K562 (cell line): ENCODE measurements at regions not wholly inside any gene's neighbourhood (a gene's known extent, or its start where the extent isn't known, plus 50 kb on each side); places are given as distances from the start of the nearest gene placed in this dataset.

ENCODE experiments used
- BCLAF1 ChIP-seq, 2 experiments: fragments of 450-650 bp in 1 of 2; IDR thresholded peaks; 2 replicates each; pipeline ENCODE4 v1.6.1; 2011 to 2017; ENCODE audit warnings: low read depth in 2 of 2, antibody characterized with exemption in 1 of 2, borderline replicate concordance in 1 of 2, low read length in 1 of 2, mild to moderate bottlenecking in 1 of 2, mixed read lengths in 1 of 2; ENCODE audit not compliant: control insufficient read depth in 1 of 2
- GATA2 ChIP-seq: sonication (generic); formaldehyde crosslinking; IDR thresholded peaks from 2 replicates; pipeline ENCODE4 v1.4.0; 2020; ENCODE audit warnings: mild to moderate bottlenecking, missing genetic modification reagents
- HMGXB4 ChIP-seq: sonication (generic); formaldehyde crosslinking; IDR thresholded peaks from 2 replicates; pipeline ENCODE4 v1.8.1; 2023; ENCODE audit warnings: mild to moderate bottlenecking, missing genetic modification reagents
- POLR2A ChIP-seq: fragments of 450-650 bp; conservative IDR thresholded peaks from 2 replicates; pipeline ENCODE4 v1.6.1; 2016
- RCOR1 ChIP-seq, 2 experiments: IDR thresholded peaks; 2 replicates each; pipeline ENCODE4 v1.6.1; 2012; ENCODE audit warnings: low read depth in 2 of 2, low read length in 2 of 2, borderline replicate concordance in 1 of 2, improper control_type of control experiment in 1 of 2
- SMARCE1 ChIP-seq: fragments of 450-650 bp; IDR thresholded peaks from 2 replicates; pipeline ENCODE4 v1.7.1; 2016; ENCODE audit warnings: mild to moderate bottlenecking
- ZBTB7A ChIP-seq: IDR thresholded peaks from 2 replicates; pipeline ENCODE4 v1.6.1; 2011; ENCODE audit warnings: low read depth, mild to moderate bottlenecking, low read length, moderate library complexity, borderline replicate concordance; ENCODE audit not compliant: control insufficient read depth
- TF ChIP-seq, protein P1 (sequence below): fragments of 250-450 bp; sonication (Bioruptor Pico); IDR thresholded peaks from 2 replicates; pipeline ENCODE4 v1.8.0; 2021; ENCODE audit warnings: borderline replicate concordance, mild to moderate bottlenecking, moderate library complexity; ENCODE audit not compliant: poor library complexity, severe bottlenecking

DNA sequence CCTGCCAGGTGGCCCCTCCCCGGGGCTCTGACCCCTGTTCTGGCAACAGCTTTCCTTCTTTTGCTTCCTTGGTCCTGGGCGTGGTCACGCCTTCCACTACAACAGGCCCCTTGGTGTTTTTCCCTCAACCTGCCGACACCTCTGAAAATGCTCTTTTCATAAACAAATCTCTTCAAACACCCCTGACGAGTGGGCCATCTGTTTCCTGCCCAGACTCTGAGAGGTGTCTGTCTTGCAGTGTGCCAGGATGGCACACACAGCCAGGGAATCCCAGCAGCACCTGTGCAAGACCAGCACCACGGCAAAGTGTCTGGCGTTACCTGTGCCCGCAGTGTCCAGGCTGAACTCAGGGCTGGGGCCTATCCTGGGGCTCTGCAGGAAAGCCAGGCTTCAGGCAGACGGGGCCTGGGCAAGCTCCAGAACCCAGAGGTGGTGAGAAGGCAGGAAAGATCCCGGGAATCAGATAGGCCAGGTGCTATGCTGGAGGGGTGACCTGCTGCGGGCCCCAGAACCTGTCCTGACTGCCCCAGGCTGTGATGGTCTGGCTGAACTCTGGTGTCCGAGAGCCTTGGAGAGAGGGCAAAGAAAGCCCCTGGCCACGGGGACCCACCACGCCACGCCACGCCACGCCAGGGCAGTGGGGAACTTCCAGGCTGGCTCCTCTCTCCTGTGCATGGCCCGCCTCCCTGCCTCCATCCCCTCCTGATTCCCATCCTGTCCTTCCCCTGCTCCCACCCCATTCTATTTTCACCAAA lies 88.9 kb downstream of the SIK1 start:
- TF ChIP-seq HMGXB4 (CRISPR knock-in tag) (no peak), GATA2 (CRISPR knock-in tag) (no peak), RCOR1 (IDR thresholded peaks at IDR 0.05; ENCODE audit: borderline replicate concordance in 1 of 2, low read depth in 2 of 2, low read length in 2 of 2) (no peak), ZBTB7A (no peak), POLR2A (no peak), BCLAF1 (IDR thresholded peaks at IDR 0.05; ENCODE audit: borderline replicate concordance in 1 of 2, control insufficient read depth in 1 of 2, low read depth in 2 of 2, low read length in 1 of 2) (no peak), SMARCE1 (no peak)
- TF ChIP-seq, protein P1, sequence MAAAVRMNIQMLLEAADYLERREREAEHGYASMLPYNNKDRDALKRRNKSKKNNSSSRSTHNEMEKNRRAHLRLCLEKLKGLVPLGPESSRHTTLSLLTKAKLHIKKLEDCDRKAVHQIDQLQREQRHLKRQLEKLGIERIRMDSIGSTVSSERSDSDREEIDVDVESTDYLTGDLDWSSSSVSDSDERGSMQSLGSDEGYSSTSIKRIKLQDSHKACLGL (CRISPR knock-in tag), result no peak
